ENCODE measurements at regions not wholly inside any gene's neighbourhood (a gene's known extent, or its start where the extent isn't known, plus 50 kb on each side); places are given as distances from the start of the nearest gene placed in this dataset.

DNA sequence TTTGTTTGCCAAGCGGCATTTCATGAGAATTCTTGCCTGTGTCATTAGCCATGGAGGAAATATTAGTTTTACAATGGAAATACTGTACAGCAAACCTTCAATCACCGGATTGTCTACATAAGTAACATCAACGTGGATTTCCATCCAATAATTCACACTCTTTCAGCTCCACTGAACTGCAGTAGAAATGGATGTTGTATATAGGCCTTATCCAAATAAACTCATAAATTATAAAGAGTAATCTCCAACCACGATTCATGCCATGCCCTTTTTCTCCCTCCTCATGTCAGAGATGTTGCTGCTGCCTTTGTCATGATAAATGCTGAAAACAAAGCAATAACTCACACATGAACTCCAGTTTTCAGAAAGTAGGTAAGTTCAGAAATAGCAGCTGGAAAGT, 54.9 kb upstream of the EYS start:
- TF ChIP-seq, protein P1, sequence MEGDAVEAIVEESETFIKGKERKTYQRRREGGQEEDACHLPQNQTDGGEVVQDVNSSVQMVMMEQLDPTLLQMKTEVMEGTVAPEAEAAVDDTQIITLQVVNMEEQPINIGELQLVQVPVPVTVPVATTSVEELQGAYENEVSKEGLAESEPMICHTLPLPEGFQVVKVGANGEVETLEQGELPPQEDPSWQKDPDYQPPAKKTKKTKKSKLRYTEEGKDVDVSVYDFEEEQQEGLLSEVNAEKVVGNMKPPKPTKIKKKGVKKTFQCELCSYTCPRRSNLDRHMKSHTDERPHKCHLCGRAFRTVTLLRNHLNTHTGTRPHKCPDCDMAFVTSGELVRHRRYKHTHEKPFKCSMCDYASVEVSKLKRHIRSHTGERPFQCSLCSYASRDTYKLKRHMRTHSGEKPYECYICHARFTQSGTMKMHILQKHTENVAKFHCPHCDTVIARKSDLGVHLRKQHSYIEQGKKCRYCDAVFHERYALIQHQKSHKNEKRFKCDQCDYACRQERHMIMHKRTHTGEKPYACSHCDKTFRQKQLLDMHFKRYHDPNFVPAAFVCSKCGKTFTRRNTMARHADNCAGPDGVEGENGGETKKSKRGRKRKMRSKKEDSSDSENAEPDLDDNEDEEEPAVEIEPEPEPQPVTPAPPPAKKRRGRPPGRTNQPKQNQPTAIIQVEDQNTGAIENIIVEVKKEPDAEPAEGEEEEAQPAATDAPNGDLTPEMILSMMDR (conservative IDR thresholded peaks at IDR 0.05; ENCODE audit: low read depth, low read length): no peak
- TF ChIP-seq EZH2 (IDR thresholded peaks at IDR 0.05; ENCODE audit: low read length, unreplicated experiment): no peak
